Testis (tissue), 2 donors: ENCODE measurements at regions not wholly inside any gene's neighbourhood (a gene's known extent, or its start where the extent isn't known, plus 50 kb on each side); places are given as distances from the start of the nearest gene placed in this dataset.

ENCODE experiments used
- DNase-seq: peaks from one replicate; pipeline ENCODE4 v3.0.0-alpha.2; 2019
- H3K27ac ChIP-seq, 2 donors: fragments of 200-600 bp; sonication (generic); one replicate each; pipeline ENCODE4 v1.5.1; 2019
- H3K27me3 ChIP-seq: fragments of 200-600 bp; sonication (generic); one replicate; pipeline ENCODE4 v1.5.1; 2019
- H3K36me3 ChIP-seq: fragments of 200-600 bp; sonication (generic); one replicate; pipeline ENCODE4 v1.5.1; 2017; ENCODE audit warnings: low read depth; ENCODE audit errors: missing control alignments
- H3K4me1 ChIP-seq: fragments of 200-600 bp; sonication (generic); one replicate; pipeline ENCODE4 v1.5.1; 2019
- H3K4me3 ChIP-seq, 2 donors: fragments of 200-600 bp; sonication (generic); one replicate each; pipeline ENCODE4 v1.5.1; 2017 to 2019
- H3K9me3 ChIP-seq: fragments of 200-600 bp; sonication (generic); one replicate; pipeline ENCODE4 v1.5.1; 2017
- CTCF ChIP-seq, 3 experiments: fragments of 450-650 bp in 2 of 3; fragments of 200-600 bp in 1 of 3; sonication (generic) in 1 of 3; IDR thresholded peaks; one replicate each; pipeline ENCODE4 v1.5.1; 2016 to 2019; ENCODE audit warnings: antibody characterized with exemption in 3 of 3, mild to moderate bottlenecking in 2 of 3, moderate library complexity in 1 of 3
- POLR2A ChIP-seq: fragments of 450-650 bp; IDR thresholded peaks from one replicate; pipeline ENCODE4 v1.6.1; 2017; ENCODE audit warnings: antibody characterized with exemption, mild to moderate bottlenecking, moderate library complexity
- WGBS, 2 donors: methylation state at CpG; one replicate each; pipeline ENCODE4 v1.1.5; 2018; 5-methylcytosine and 5-hydroxymethylcytosine counted together
- intact Hi-C: fragments of 100-400 bp; cut with DNase I; formaldehyde crosslinking; loops from one replicate; pipeline ENCODE4 v1.15.1; 2023; ENCODE audit warnings: low total_unique reads

GRCh38 chr10:44435196-44435595 is 50.3 kb upstream of the CXCL12 start:
- H3K27ac ChIP-seq, result no peak overlapping the region
- no peak for TF ChIP-seq POLR2A
- no peak for TF ChIP-seq CTCF (IDR thresholded peaks at IDR 0.05)
- no peaks in the 10 kb centered on the region for H3K27me3 ChIP-seq
- H3K36me3 ChIP-seq, result no peaks in the 10 kb centered on the region
- peaks cover 3% of the 10 kb centered on the region for H3K4me1 ChIP-seq
- 93 to 95% methylated on average over 7 of the region's 7 CpGs for WGBS, 2 donors
- DNase-seq, result no peak
- no peaks in the 10 kb centered on the region for H3K9me3 ChIP-seq
- intact Hi-C loops, result no loop called here
- H3K4me3 ChIP-seq, result no peak overlapping the region

- 64 to 68% methylated on average over 1 of the region's 1 CpG for WGBS, 2 donors
- no peak overlapping the region for H3K4me3 ChIP-seq
- no peak overlapping the region for H3K27ac ChIP-seq
- no peaks in the 10 kb centered on the region for H3K9me3 ChIP-seq
- DNase-seq, result no peak
- no peaks in the 10 kb centered on the region for H3K27me3 ChIP-seq
- intact Hi-C loops, result no loop called here
- H3K36me3 ChIP-seq, result no peaks in the 10 kb centered on the region
- H3K4me1 ChIP-seq, result peaks cover 3% of the 10 kb centered on the region
- TF ChIP-seq CTCF (IDR thresholded peaks at IDR 0.05) (no peak), POLR2A (no peak)
These were observed 51.3 kb upstream of the CXCL12 start for GRCh38 chr10:44436240-44436639.

GRCh38 chr10:44437840-44438511 is 53.1 kb upstream of the CXCL12 start:
- TF ChIP-seq POLR2A, result no peak
- TF ChIP-seq CTCF (IDR thresholded peaks at IDR 0.05), result no peak
- WGBS, 2 donors, result 76 to 80% methylated on average over 4 of the region's 4 CpGs
- H3K36me3 ChIP-seq, result no peaks in the 10 kb centered on the region
- H3K27ac ChIP-seq, result no peak overlapping the region
- no peaks in the 10 kb centered on the region for H3K27me3 ChIP-seq
- no peak for DNase-seq
- H3K4me3 ChIP-seq, result no peak overlapping the region
- intact Hi-C loops, result no loop called here
- no peaks in the 10 kb centered on the region for H3K9me3 ChIP-seq
- peaks cover 3% of the 10 kb centered on the region for H3K4me1 ChIP-seq

- TF ChIP-seq CTCF (IDR thresholded peaks at IDR 0.05), result no peak
- no peak for TF ChIP-seq POLR2A
- Histone ChIP-seq H3K9me3 (no peaks in the 10 kb centered on the region), H3K27me3 (no peaks in the 10 kb centered on the region), H3K27ac (no peak overlapping the region), H3K4me3 (no peak overlapping the region), H3K4me1 (peaks cover 3% of the 10 kb centered on the region), H3K36me3 (no peaks in the 10 kb centered on the region)
- 81 to 90% methylated on average over 3 to 8 of the region's 8 CpGs for WGBS, 2 donors
- intact Hi-C loops, result no loop called here
- DNase-seq, result no peak
These were observed 54.5 kb upstream of the CXCL12 start for GRCh38 chr10:44439239-44439957.

- no peaks in the 10 kb centered on the region for H3K27me3 ChIP-seq
- intact Hi-C loops, result no loop called here
- 38 to 50% methylated on average over 3 of the region's 5 CpGs for WGBS, 2 donors
- no peaks in the 10 kb centered on the region for H3K9me3 ChIP-seq
- no peak overlapping the region for H3K4me3 ChIP-seq
- H3K36me3 ChIP-seq, result no peaks in the 10 kb centered on the region
- no peak for DNase-seq
- TF ChIP-seq CTCF (IDR thresholded peaks at IDR 0.05) (no peak), POLR2A (no peak)
- peaks cover 3% of the 10 kb centered on the region for H3K4me1 ChIP-seq
- H3K27ac ChIP-seq, result no peak overlapping the region
These were observed 55.0 kb upstream of the CXCL12 start for GRCh38 chr10:44439958-44440244.
